ENCODE measurements at regions not wholly inside any gene's neighbourhood (a gene's known extent, or its start where the extent isn't known, plus 50 kb on each side); places are given as distances from the start of the nearest gene placed in this dataset.

DNA sequence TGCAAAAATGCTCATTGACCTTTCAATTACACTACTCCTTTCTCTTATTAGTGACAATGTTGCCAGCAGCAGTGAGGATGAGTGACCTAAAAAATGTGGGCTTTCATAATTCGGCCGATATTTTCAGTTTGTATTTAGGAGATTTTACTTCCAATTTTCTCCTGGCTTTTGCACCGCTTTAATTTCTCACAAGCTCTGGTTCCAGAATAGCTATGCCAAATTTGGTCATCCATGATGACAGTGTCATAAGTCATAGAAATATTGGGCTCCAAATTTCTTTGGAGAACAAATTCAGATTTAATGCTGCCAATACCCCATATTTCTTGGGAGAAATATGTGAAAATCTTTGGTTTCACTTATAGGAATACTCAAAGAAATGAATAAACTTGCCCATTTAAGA, 187.7 kb upstream of the HCCS start:
- Histone ChIP-seq H3K36me3 (ENCODE audit: control insufficient read depth, insufficient read depth, low read length) (no peaks in the 10 kb centered on the region), H3K27me3 (ENCODE audit: control insufficient read depth, insufficient read depth, low read length) (no peaks in the 10 kb centered on the region), H3K4me1 (ENCODE audit: control insufficient read depth, insufficient read depth, low read length) (no peaks in the 10 kb centered on the region), H3K4me3 (ENCODE audit: low read length) (no peak overlapping the region), H3K9ac (ENCODE audit: low read length) (no peak overlapping the region), H3K27ac (ENCODE audit: low read depth, low read length) (no peak overlapping the region)

- no peaks in the 10 kb centered on the region for H3K36me3 ChIP-seq (ENCODE audit: control insufficient read depth, insufficient read depth, low read length)
- no peaks in the 10 kb centered on the region for H3K27me3 ChIP-seq (ENCODE audit: control insufficient read depth, insufficient read depth, low read length)
- no peak overlapping the region for H3K9ac ChIP-seq (ENCODE audit: low read length)
- no peak overlapping the region for H3K4me3 ChIP-seq (ENCODE audit: low read length)
- no peak overlapping the region for H3K27ac ChIP-seq (ENCODE audit: low read depth, low read length)
- H3K4me1 ChIP-seq (ENCODE audit: control insufficient read depth, insufficient read depth, low read length): no peaks in the 10 kb centered on the region
Observed at GRCh38 chrX:10926404-10926803, 184.7 kb upstream of the HCCS start.

- H3K27ac ChIP-seq (ENCODE audit: low read depth, low read length): no peak overlapping the region
- no peak overlapping the region for H3K4me3 ChIP-seq (ENCODE audit: low read length)
- no peaks in the 10 kb centered on the region for H3K4me1 ChIP-seq (ENCODE audit: control insufficient read depth, insufficient read depth, low read length)
- H3K27me3 ChIP-seq (ENCODE audit: control insufficient read depth, insufficient read depth, low read length): no peaks in the 10 kb centered on the region
- no peaks in the 10 kb centered on the region for H3K36me3 ChIP-seq (ENCODE audit: control insufficient read depth, insufficient read depth, low read length)
- no peak overlapping the region for H3K9ac ChIP-seq (ENCODE audit: low read length)
Observed at GRCh38 chrX:10926891-10927290, 184.2 kb upstream of the HCCS start.

GRCh38 chrX:10929747-10930146, 181.4 kb upstream of the HCCS start:
- H3K27ac ChIP-seq (ENCODE audit: low read depth, low read length): no peak overlapping the region
- no peaks in the 10 kb centered on the region for H3K27me3 ChIP-seq (ENCODE audit: control insufficient read depth, insufficient read depth, low read length)
- no peak overlapping the region for H3K9ac ChIP-seq (ENCODE audit: low read length)
- no peaks in the 10 kb centered on the region for H3K36me3 ChIP-seq (ENCODE audit: control insufficient read depth, insufficient read depth, low read length)
- H3K4me1 ChIP-seq (ENCODE audit: control insufficient read depth, insufficient read depth, low read length): no peaks in the 10 kb centered on the region
- no peak overlapping the region for H3K4me3 ChIP-seq (ENCODE audit: low read length)

DNA sequence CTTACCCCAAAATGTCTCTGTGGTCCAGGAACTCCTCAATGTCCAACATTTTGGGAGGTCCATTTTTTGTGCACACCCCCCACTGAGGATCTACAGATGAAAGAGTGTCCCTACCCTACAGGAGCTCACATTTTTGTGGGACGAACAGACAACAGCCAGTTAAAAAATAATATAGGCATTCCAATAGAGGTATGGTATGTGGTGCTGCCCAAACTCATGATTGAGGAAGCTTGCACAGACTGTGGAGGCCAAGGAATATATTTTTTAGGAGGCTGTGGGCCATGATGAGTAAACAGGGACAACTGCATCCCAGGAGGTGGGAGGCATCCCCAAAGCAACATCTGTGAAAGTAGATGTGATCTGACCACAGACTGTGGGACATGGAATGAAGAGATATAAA, 181.0 kb upstream of the HCCS start:
- Histone ChIP-seq H3K4me1 (ENCODE audit: control insufficient read depth, insufficient read depth, low read length) (no peaks in the 10 kb centered on the region), H3K4me3 (ENCODE audit: low read length) (no peak overlapping the region), H3K36me3 (ENCODE audit: control insufficient read depth, insufficient read depth, low read length) (no peaks in the 10 kb centered on the region), H3K9ac (ENCODE audit: low read length) (no peak overlapping the region), H3K27ac (ENCODE audit: low read depth, low read length) (no peak overlapping the region), H3K27me3 (ENCODE audit: control insufficient read depth, insufficient read depth, low read length) (no peaks in the 10 kb centered on the region)

- H3K4me3 ChIP-seq (ENCODE audit: low read length): no peak overlapping the region
- no peaks in the 10 kb centered on the region for H3K27me3 ChIP-seq (ENCODE audit: control insufficient read depth, insufficient read depth, low read length)
- no peak overlapping the region for H3K9ac ChIP-seq (ENCODE audit: low read length)
- no peaks in the 10 kb centered on the region for H3K36me3 ChIP-seq (ENCODE audit: control insufficient read depth, insufficient read depth, low read length)
- no peak overlapping the region for H3K27ac ChIP-seq (ENCODE audit: low read depth, low read length)
- H3K4me1 ChIP-seq (ENCODE audit: control insufficient read depth, insufficient read depth, low read length): no peaks in the 10 kb centered on the region
Observed at GRCh38 chrX:10931976-10932375, 179.2 kb upstream of the HCCS start.

GRCh38 chrX:10932842-10933440, 178.2 kb upstream of the HCCS start:
- H3K9ac ChIP-seq (ENCODE audit: low read length): no peak overlapping the region
- no peaks in the 10 kb centered on the region for H3K36me3 ChIP-seq (ENCODE audit: control insufficient read depth, insufficient read depth, low read length)
- H3K27ac ChIP-seq (ENCODE audit: low read depth, low read length): no peak overlapping the region
- H3K4me3 ChIP-seq (ENCODE audit: low read length): no peak overlapping the region
- no peaks in the 10 kb centered on the region for H3K4me1 ChIP-seq (ENCODE audit: control insufficient read depth, insufficient read depth, low read length)
- H3K27me3 ChIP-seq (ENCODE audit: control insufficient read depth, insufficient read depth, low read length): no peaks in the 10 kb centered on the region

- Histone ChIP-seq H3K4me1 (ENCODE audit: control insufficient read depth, insufficient read depth, low read length) (no peaks in the 10 kb centered on the region), H3K27ac (ENCODE audit: low read depth, low read length) (no peak overlapping the region), H3K9ac (ENCODE audit: low read length) (no peak overlapping the region), H3K27me3 (ENCODE audit: control insufficient read depth, insufficient read depth, low read length) (no peaks in the 10 kb centered on the region), H3K4me3 (ENCODE audit: low read length) (no peak overlapping the region), H3K36me3 (ENCODE audit: control insufficient read depth, insufficient read depth, low read length) (no peaks in the 10 kb centered on the region)
Observed at GRCh38 chrX:10935501-10935900, 175.6 kb upstream of the HCCS start.

DNA sequence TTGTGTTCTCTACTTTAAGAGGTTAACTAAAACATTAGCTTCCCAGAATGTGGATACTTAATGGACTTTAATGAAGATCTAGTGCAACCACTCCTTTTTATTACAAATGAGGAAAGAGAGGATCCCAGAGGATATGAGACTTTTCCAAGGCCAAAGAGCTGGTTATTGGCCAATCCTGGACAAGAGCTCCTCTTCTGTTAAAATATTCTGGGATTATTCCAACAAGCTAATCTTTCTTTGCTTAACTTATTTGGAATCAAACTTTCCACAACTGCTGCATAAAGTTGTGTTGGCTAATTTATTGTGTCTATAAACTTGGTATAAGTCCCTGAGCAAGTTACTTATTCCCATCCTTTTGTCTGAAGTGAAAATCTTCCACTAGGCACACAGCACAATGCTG, 174.2 kb upstream of the HCCS start:
- Histone ChIP-seq H3K9ac (ENCODE audit: low read length) (no peak overlapping the region), H3K4me3 (ENCODE audit: low read length) (no peak overlapping the region), H3K4me1 (ENCODE audit: control insufficient read depth, insufficient read depth, low read length) (no peaks in the 10 kb centered on the region), H3K27me3 (ENCODE audit: control insufficient read depth, insufficient read depth, low read length) (no peaks in the 10 kb centered on the region), H3K36me3 (ENCODE audit: control insufficient read depth, insufficient read depth, low read length) (no peaks in the 10 kb centered on the region), H3K27ac (ENCODE audit: low read depth, low read length) (no peak overlapping the region)

DNA sequence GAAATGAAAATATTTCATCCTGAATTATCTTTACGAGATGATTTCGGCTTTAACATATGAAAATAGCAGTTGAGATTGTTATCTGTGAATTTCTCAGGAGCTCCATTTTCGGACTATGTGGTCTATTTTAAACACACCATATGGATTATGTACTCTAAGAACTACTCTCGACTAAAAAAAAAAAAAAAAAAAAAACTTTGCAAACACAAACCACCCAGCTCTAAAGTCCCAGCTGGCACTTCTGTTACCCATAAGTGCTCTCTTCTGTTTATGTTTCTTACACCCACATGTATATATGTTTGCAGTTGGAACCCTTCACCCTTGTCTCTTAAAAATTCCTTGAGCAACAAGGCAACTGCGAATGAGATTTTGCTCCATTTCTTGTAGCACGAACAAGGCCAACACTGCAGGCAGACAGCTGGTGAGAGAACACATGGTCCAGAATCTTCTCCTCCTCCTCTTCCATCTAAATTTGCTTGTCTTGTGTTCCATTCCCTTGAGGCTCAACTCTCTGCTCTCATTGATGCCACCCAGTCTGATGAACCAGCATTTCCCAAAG, 172.7 kb upstream of the HCCS start:
- H3K4me1 ChIP-seq (ENCODE audit: control insufficient read depth, insufficient read depth, low read length): no peaks in the 10 kb centered on the region
- no peak overlapping the region for H3K4me3 ChIP-seq (ENCODE audit: low read length)
- H3K27me3 ChIP-seq (ENCODE audit: control insufficient read depth, insufficient read depth, low read length): no peaks in the 10 kb centered on the region
- H3K36me3 ChIP-seq (ENCODE audit: control insufficient read depth, insufficient read depth, low read length): no peaks in the 10 kb centered on the region
- no peak overlapping the region for H3K27ac ChIP-seq (ENCODE audit: low read depth, low read length)
- H3K9ac ChIP-seq (ENCODE audit: low read length): no peak overlapping the region

DNA sequence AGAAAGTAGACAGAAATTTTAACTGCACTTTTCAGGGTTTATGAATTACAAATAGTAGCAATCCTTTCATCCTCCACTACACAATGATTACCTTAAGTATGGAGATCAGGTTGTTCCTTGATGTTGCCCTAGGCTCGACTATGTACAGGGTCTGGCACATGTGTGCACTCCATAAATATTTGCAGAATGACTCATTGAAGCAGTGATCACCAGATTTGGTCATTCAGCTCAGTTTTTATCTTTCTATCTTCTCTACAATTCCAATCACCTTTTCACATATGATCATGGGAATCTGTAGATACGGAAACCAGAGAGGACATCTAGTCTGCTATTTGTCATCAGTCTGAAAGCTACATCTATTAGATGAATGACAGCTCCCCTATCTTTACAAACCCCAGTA, 171.7 kb upstream of the HCCS start:
- Histone ChIP-seq H3K27ac (ENCODE audit: low read depth, low read length) (no peak overlapping the region), H3K9ac (ENCODE audit: low read length) (no peak overlapping the region), H3K4me3 (ENCODE audit: low read length) (no peak overlapping the region), H3K27me3 (ENCODE audit: control insufficient read depth, insufficient read depth, low read length) (no peaks in the 10 kb centered on the region), H3K36me3 (ENCODE audit: control insufficient read depth, insufficient read depth, low read length) (no peaks in the 10 kb centered on the region), H3K4me1 (ENCODE audit: control insufficient read depth, insufficient read depth, low read length) (no peaks in the 10 kb centered on the region)

DNA sequence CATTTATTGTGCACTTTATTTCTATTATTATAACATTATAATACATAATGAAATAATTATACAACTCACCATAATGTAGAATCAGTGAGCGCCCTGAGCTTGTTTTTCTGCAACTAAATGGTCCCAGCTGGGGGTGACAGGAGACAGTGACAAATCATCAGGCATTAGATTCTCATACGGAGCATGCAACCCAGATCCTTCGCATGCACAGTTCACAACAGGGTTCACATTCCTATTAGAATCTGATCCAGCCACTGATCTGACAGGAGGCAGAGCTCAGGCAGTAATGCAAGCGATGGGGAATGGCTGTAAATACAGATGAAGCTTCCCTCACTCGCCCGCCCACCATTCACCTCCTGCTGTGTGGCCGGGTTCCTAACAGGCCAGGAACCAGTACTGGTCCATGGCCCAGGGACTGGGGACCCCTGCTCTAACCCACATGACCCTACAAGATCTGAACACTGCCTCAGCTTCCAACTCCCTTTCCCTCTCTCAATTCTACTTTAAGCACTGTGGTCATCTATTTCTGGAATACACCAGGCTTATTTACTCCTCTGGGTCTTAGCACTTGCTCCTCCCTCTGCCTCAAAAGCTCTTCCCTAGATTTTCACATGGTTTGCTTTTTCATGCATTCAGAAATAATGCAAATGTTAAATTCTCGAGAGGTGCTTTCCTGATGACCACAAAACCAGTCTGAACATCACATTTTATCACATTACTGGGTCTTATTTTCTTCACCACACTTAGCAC, 166.8 kb upstream of the HCCS start:
- no peak overlapping the region for H3K27ac ChIP-seq (ENCODE audit: low read depth, low read length)
- H3K4me1 ChIP-seq (ENCODE audit: control insufficient read depth, insufficient read depth, low read length): no peaks in the 10 kb centered on the region

DNA sequence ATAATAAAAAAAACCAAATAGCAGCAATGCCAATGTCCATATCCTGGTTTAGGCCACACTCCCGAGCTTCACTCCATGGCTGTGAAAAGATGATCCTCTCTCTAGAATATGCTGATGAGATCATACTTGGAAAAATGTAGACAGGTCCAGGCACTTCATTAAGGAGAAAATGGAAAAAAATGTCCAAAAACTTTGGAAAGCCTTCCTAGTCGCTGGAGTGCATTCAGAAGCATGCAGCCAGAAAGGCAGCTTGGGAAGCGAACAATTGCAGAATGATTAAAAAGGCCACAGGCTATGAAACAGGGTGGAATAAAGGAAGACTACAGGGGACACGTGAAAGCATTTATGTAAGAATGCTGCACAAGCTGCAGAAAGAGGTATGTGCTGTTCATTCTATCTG, 165.6 kb upstream of the HCCS start:
- no peak overlapping the region for H3K4me3 ChIP-seq (ENCODE audit: low read length)
- H3K4me1 ChIP-seq (ENCODE audit: control insufficient read depth, insufficient read depth, low read length): no peaks in the 10 kb centered on the region
- H3K27me3 ChIP-seq (ENCODE audit: control insufficient read depth, insufficient read depth, low read length): no peaks in the 10 kb centered on the region
- no peak overlapping the region for H3K27ac ChIP-seq (ENCODE audit: low read depth, low read length)
- no peak overlapping the region for H3K9ac ChIP-seq (ENCODE audit: low read length)
- H3K36me3 ChIP-seq (ENCODE audit: control insufficient read depth, insufficient read depth, low read length): no peaks in the 10 kb centered on the region

More for the DNA sequence above, 166.8 kb upstream of the HCCS start:
- no peak overlapping the region for H3K4me3 ChIP-seq (ENCODE audit: low read length)
- no peaks in the 10 kb centered on the region for H3K27me3 ChIP-seq (ENCODE audit: control insufficient read depth, insufficient read depth, low read length)
- no peaks in the 10 kb centered on the region for H3K36me3 ChIP-seq (ENCODE audit: control insufficient read depth, insufficient read depth, low read length)
- H3K9ac ChIP-seq (ENCODE audit: low read length): no peak overlapping the region

Data from rectal smooth muscle tissue (tissue), 1 donor.